PC-9 (cell line): ENCODE measurements at regions not wholly inside any gene's neighbourhood (a gene's known extent, or its start where the extent isn't known, plus 50 kb on each side); places are given as distances from the start of the nearest gene placed in this dataset.

Experiments used
- CTCF ChIP-seq: fragments of 200-600 bp; sonication (generic); conservative IDR thresholded peaks from 2 replicates; pipeline ENCODE4 v1.6.1; 2017; ENCODE audit warnings: mixed run types, antibody characterized with exemption, mild to moderate bottlenecking, moderate library complexity
- EZH2 ChIP-seq: fragments of 200-600 bp; sonication (generic); IDR thresholded peaks from 2 replicates; pipeline ENCODE4 v1.8.0; 2017; ENCODE audit warnings: antibody characterized with exemption, low read depth

DNA sequence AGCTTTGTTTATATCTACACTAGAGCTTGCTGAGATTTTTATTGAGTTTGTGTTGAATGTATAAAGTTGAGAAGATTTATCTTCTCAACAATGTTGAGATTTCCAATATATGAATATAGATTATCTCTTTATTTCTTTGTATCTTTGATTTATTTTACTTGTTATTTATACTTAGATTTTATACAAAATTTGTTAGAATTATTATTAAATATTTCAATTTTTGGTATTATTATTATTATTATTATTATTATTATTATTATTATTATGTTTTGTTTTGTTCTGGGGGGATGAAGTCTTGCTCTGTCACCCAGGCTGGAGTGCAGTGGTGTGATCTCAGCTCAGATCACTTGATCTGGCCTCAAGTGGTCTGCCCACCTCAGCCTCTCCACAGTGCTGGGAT lies 322.5 kb downstream of the PPARGC1A start:
- TF ChIP-seq CTCF (no peak), EZH2 (no peak)
